Skin epidermis (tissue), 12 donors: ENCODE measurements at regions not wholly inside any gene's neighbourhood (a gene's known extent, or its start where the extent isn't known, plus 50 kb on each side); places are given as distances from the start of the nearest gene placed in this dataset.

Experiments used
- H3K27ac ChIP-seq, 21 experiments: fragments of 200-600 bp; sonication (generic) in 11 of 21; one replicate each; pipeline ENCODE4 v1.5.0; 2020; ENCODE audit warnings: mild to moderate bottlenecking in 3 of 21, inconsistent platforms in 2 of 21, moderate library complexity in 2 of 21
- H3K4me3 ChIP-seq, 7 experiments: fragments of 200-600 bp; sonication (generic) in 2 of 7; one replicate each; pipeline ENCODE4 v1.5.0; 2020; ENCODE audit warnings: inconsistent platforms in 2 of 7, mild to moderate bottlenecking in 2 of 7, moderate library complexity in 1 of 7

DNA sequence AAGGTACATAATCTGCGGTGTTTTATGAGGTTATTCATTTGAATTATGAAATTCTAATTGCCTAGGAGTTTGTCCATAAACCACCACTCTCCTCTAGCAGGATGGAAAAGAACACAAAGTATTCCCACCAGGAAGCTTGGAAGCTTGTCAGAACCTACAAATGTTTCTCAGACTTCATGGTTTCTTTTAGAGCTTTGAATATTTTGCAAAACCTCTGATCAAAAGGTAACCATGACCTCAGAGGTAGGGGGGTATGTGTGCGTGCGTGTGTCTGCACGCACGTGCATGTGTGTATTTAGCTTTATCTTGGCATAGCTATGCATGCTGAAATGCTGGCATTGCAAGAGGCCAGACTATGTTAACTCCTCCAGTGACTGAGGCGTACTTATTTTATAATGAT lies 847.0 kb downstream of the TLE1 start:
- no peak overlapping the region for H3K4me3 ChIP-seq

DNA sequence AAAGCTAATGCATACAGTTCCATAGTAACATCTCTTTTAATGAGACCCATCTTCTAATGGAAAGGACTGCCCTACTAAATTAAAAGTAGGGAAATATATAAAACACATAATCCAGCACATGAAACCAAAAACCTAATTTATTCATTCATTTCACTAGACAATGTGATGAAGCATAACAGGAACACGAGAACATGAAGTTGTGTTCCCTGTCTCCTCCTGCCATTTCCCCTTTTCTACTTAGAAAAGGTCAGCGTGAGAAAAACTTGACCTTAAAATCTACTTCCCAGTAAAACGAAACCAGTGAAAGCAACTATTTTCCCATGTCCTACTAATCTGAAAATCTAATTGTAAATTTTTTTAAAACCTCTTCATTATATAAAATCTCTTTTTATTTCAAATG lies 847.5 kb downstream of the TLE1 start:
- Histone ChIP-seq H3K27ac (no peak overlapping the region), H3K4me3 (no peak overlapping the region)

More for the DNA sequence above, 847.0 kb downstream of the TLE1 start:
- H3K27ac ChIP-seq, result no peak overlapping the region

DNA sequence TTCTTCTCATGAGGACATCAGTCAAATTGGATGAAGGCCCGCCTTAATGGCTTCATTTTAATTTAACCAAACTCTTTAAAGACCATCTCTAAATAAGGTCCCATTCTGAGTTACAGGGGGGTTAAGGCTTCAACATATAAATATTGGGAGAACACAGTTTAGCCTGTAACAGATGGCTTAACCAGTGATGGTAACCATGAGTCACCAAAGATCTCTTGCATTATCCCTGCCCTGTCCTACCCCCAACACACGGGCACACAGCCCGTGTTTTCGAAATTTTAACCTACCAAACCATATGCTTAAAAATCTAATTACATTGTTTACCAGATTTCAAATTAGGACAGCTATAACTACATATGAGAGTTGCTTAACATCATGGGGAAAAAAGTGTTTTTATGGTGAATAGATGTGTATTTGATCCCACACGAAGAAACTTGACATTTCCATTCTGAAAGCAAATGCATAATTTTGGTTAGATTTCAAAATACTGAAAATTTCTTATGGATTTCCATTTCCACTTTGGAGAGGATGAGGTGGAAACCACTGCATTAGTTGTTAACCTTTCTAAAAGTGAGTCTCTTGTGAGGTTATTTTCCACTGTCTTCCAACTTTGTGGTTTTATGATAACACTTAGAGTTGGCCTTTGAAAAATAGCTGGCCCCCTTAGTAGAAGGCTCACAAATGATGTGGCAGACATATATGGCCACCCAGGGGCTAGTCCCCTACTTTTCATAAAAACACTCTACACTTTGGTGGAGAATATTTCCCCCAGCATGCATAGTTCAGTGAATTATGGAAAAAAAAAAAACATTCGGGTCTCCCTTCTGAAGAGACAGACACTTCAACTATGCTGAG lies 849.3 kb downstream of the TLE1 start:
- no peak overlapping the region for H3K4me3 ChIP-seq
- H3K27ac ChIP-seq, result no peak overlapping the region

DNA sequence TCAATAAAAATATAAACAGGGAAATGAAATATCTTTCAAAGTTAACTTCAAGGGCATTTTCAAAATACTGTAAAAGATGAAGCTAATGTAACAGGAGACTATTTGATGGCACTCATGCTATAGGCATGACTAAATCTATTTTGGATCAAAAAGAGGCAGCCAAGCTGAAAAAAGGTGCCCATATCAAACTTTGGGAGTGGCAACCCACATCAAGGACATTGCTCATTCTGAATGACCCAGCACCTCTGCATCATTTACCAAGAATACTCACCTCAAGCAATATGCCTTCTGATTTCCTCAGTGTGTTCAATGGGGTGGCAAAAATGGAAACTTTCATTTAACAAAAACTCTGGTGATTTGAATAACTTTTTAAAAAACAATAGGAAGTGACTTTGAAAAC lies 853.3 kb downstream of the TLE1 start:
- Histone ChIP-seq H3K27ac (no peak overlapping the region), H3K4me3 (no peak overlapping the region)

DNA sequence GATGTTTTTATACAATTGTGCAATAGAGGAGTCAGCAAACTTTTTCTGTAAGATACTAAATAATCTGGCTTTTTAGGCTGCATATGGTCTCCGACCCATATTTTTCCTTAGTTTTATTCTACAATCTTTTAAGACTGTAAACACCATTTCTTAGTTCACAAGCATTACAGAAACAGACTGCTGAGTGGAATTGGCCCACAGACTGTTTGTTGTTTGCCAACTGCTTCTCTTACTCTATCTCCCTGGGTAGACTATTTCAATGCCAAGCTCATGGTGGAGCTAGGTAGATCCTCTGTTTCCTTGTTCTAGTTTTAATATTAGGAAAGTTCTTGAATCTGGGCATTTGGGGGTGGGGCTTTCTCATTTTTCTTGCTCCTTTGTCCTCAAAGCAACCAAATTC lies 857.6 kb downstream of the TLE1 start:
- H3K4me3 ChIP-seq, result no peak overlapping the region
- no peak overlapping the region for H3K27ac ChIP-seq

DNA sequence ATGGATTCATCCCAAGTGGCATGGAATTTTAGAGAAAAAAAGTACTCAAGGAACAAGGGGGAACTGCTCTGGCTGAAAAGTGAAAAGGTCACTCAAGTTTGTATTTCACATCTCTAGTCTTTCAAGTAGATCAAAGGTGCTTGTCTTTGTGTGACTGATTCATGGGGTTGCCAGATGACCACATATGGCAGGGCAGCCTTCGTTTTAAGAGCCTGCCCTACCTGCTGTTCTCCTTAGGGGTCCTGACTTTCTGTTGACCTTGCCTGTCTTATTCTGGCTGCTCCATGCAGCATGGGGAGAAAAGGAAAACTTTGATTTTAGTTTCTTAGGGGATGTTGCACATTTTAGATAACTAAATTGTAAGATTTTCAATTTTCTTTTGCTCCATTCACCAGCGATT lies 877.7 kb downstream of the TLE1 start:
- Histone ChIP-seq H3K27ac (no peak overlapping the region), H3K4me3 (no peak overlapping the region)

DNA sequence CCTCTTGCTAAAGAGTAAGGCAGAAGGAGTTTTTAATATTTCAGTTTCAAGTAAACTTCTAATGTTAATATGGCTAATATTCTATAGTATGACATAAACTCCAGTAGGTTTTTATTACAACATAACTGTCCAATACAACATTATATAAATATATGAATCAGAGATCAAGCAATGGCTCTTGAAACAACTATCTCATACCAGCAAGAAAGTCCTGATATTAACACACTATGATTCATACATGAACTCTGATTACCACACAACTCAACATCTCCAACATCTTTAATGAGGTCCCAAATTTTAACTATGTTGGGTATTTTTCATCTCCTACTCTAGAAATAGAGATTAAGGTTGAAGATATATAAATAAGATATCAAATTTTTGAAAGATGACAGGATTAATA lies 878.3 kb downstream of the TLE1 start:
- no peak overlapping the region for H3K4me3 ChIP-seq
- no peak overlapping the region for H3K27ac ChIP-seq

DNA sequence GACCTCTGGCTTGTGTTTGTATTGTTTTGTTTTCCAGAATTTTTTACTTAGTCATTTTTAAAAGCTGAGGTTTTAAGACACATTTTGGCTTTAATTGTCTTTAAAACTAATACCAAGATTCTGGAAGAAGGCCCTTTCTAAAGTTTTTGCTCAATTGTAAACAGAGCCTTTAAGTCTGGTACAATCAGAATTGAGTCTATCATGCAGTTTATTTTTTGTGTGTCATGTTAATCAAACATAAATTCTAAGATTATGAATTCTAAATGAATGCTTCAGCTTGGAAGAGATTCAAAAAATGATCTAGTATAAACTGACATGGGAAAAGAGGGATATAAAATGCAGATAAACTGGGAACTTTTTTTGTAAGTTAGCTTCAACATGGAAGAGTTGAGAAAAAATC lies 882.7 kb downstream of the TLE1 start:
- Histone ChIP-seq H3K4me3 (no peak overlapping the region), H3K27ac (no peak overlapping the region)

DNA sequence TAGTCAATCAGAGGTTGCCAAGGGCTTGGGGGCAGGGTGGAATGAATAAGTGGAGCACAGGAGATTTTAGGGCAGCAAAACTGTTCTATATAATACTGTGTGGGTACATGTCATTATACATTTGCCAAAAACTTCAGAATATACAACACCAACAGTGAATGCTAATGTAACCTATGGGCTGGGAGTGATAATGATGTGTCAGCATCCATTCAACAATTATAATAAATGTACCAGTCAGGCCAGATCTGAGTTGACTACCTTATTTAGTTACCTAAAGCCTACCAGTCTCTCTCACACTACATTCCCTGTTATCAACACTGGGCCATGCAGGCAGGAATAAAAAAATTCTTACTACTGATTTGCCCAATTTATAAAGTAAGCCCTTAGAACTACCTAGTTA lies 884.5 kb downstream of the TLE1 start:
- Histone ChIP-seq H3K4me3 (no peak overlapping the region), H3K27ac (no peak overlapping the region)

DNA sequence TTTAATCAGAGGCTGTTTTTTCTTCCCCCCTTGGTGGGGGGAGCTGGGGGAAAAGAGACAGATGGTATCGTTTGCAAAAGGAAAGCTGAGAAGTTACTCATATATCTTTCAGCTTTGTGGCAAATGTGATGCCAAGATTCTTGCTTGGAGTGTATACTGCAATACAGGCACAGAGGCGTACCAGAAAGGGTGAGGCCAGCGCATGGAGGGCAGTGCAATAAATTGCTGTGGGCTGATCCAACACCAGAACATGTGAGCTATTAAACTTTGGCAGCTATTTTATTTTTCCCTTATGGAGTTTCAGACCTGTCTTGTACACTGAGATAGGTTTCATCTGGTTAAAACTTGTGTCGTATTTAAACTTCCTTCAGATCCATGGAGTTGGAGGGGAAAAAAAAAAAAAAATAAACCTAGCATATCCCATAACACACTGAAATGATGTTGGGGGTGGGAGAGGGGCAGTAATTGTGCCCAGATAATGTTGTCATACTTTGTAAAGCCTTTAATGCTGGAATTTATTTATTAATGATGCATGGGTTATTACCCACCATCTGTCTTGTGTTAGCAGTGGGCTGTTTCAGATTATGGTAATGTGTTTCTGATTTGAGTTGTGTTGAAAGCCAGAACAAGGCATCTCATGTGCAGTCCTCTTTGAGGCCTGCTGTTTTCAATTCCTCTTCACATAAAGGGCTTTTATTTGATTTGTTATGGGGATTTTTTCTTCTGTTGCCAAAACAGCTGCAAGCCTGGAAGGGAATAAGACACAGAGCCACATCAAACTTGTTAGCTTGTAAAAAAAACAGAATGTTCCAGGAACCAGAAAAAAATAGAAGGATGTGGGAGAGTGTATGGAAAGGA lies 891.3 kb downstream of the TLE1 start:
- peak overlapping the region in 3 of 21 experiments; percentile 22 to 32 (median 26) for H3K27ac ChIP-seq
- no peak overlapping the region for H3K4me3 ChIP-seq

DNA sequence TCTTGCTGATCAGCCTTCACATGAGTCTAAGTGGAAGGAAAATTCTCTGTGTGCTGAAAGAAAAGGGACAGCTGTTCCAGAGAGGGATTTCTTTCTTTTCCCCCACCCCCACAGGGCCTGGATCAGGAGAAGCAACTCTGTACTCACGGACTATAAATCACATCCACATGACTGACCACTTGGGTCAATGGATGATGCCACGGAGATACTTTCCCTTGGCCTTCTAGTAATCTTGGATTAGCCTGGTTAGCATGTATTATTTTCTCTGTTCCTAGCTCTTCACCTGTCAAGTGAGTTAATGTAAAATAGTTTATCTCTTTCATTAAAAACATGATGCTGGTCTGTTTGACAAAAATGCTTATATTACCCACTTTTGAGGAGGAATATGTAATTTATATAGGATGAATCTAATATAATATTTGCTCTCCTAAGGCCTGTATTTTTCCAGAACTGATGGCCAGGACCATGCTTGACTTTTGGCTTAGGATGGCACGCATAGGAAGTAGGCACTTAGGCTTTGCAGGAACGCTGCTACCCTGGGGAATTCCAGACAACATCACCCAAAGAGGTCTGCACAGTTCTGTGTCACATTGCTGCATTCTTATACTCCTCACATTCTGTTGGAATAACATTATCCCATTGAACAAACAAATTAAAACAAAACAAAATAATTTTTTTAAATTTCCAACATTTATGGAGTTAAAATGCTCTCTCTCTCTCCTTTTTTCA lies 892.1 kb downstream of the TLE1 start:
- H3K27ac ChIP-seq, result peak overlapping the region in 5 of 21 experiments; percentile 14 to 50 (median 26)
- H3K4me3 ChIP-seq, result no peak overlapping the region

DNA sequence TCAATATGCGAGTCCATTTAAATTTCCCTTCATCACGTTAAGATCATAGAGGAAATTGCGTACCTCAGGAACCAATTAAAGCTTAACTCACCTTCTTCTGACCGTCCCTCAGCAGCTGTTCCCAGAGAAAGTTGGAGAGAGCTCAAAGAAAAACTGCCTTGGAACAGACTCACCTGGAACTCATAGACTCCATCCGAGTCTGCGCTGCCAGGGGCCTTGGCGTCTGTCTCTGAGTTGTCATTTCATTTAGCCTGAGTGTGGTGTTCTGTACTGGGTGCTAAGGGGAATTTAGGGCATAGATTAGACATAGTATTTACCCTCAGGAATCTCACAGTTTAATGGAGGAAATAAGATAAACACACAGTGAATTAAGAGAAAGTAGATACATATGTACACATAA lies 892.7 kb downstream of the TLE1 start:
- Histone ChIP-seq H3K4me3 (no peak overlapping the region), H3K27ac (peak overlapping the region in 3 of 21 experiments; percentile 14 to 50 (median 14))

DNA sequence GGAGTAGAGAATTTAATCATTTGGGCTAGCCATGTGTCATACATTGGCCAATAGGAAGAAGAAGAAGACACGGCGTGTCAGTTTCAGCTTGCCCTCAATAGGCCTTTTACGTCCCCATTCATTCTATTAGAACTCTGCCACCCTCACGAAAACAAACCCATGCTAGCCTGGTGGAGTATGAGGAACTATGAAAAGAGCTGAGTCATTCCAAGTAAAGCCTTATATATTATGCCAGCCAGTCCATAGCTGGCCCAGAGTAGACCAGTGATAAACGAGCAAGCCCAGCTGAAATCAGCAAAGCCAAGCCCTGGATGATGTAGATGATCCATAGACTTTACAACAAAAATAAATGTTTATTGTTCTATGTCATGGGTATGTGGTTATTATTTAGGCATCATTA lies 895.1 kb downstream of the TLE1 start:
- Histone ChIP-seq H3K4me3 (no peak overlapping the region), H3K27ac (no peak overlapping the region)

DNA sequence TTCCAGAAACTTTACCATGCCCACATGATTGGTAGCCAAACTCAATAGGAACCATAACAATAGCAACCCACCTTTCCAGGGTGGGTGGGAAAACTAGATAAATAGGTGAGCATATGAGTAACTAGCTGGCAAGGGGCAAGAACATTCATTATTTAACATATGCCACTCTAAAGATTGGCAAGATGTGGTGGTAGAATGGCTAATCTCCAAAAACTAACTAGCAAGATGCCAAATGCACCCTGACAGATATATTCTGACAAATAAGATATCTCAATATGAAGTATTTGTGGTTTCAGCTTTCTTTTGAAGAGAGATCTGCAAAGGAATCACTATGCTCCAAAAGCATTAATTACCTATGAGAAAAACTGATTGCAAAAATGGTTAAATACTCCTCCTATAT lies 895.6 kb downstream of the TLE1 start:
- H3K27ac ChIP-seq, result no peak overlapping the region

DNA sequence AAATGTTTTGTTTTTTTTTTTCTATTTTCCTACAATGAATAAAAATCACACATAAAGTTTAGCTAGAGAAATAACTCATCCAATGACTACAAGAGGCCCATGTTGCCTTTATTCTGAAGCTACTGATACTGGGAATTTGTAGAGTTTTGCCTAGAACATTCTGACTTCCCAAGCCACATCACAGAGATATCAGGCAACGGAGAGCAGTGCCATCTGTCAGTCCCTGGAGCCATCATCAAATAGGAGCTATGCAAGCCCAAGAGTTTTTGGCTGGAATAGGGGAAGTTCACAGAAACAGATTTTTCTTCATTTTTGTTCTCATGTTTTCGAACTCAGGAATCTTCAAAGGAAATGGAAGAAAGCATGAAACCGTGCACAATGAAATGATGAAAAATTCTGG lies 896.6 kb downstream of the TLE1 start:
- no peak overlapping the region for H3K4me3 ChIP-seq

More for the DNA sequence above, 895.6 kb downstream of the TLE1 start:
- H3K4me3 ChIP-seq, result no peak overlapping the region

DNA sequence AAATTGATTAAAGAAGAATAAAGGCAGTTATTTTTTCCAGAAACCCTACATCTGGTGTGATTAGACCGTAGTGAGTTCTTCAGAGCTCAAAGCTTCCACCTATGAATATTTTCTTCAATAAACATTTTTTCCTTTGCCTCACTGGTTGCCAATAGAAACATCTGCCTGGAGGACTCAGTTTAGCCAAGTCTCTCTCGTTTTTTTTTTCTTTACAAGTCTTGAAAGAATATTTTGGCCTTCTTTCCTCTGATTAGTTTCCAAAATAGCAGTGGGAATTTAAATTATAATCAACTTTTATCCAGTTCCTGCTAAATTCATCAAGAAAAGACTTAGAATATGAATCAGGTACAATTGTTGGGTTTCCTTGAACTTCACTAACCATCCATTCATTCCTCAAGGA lies 897.5 kb downstream of the TLE1 start:
- no peak overlapping the region for H3K27ac ChIP-seq
- no peak overlapping the region for H3K4me3 ChIP-seq

More for the DNA sequence above, 896.6 kb downstream of the TLE1 start:
- H3K27ac ChIP-seq, result no peak overlapping the region

DNA sequence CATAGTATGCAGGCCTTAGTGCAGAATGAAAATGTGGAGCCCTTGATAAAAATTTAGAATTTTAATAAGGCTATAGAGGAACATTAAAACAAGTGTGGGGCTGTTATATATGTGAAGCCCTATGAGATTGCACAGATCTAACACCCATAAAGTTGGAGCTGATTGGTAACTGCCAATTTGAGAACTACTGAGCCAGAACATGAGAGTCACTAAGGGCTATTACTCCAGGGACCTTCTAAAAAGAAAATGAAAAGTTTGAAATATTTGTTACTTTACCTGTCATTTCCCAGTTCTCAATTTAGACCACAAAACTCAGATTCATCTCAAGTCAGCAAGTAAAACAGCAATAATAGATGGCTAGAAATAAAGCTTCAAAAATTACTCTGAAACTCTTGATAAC lies 898.6 kb downstream of the TLE1 start:
- no peak overlapping the region for H3K4me3 ChIP-seq
- H3K27ac ChIP-seq, result no peak overlapping the region

DNA sequence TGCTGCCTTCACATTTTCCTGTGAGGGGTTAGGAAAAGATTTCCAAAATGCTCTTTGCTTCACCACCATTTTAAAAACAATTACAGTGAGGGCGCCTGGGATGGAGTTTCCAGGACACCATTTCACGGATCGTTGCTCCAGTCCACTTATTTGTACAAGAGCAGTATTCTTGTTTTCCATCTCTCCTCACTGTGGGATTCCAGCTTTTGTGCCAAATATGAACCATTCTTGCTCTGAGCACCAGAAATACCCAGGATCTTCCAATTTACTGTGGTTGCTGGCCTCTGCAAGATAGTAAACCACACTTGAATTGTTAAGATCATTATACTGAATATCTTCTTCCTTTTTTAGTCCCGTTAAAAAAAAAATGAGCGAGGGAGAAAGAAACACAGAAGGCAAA lies 899.5 kb downstream of the TLE1 start:
- no peak overlapping the region for H3K4me3 ChIP-seq

DNA sequence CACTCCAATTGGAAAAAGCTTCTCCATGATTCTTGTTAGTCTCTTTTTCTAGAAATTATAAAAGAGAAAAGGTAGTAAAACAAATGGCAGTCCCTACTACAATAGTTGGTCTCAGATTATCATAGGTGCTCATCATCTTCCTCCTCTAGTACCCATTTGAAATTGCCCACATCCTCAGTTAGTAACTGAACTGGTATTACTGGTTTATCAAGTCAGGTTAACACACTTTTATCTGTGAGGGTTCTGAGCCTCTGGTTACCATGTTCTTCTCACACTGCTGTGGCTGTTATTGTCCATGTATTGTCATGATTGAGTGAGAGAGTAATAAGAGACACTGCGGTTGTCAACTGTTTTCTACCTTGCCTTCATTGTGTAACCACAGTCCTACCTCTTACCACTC lies 901.7 kb downstream of the TLE1 start:
- no peak overlapping the region for H3K4me3 ChIP-seq
- no peak overlapping the region for H3K27ac ChIP-seq

More for the DNA sequence above, 899.5 kb downstream of the TLE1 start:
- H3K27ac ChIP-seq, result no peak overlapping the region

DNA sequence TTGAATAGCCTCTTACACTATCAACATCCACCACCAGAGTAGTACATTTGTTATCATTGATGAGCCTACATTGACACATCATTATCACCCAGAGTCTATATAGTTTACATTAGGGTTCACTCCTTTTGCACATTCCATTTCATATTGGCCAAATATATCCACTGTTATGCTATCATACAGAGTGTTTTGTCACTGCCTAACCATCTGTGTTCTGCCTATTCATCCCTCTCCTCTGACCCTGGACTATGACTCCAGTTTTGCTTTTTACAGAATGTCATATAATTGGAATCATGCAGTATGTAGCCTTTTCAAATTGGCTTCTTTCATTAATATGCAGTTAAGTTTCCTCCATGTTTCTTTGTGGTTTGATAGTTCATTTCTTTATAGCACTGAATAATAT lies 904.7 kb downstream of the TLE1 start:
- H3K27ac ChIP-seq, result no peak overlapping the region
- no peak overlapping the region for H3K4me3 ChIP-seq
